ENCODE measurements at regions not wholly inside any gene's neighbourhood (a gene's known extent, or its start where the extent isn't known, plus 50 kb on each side); places are given as distances from the start of the nearest gene placed in this dataset.

DNA sequence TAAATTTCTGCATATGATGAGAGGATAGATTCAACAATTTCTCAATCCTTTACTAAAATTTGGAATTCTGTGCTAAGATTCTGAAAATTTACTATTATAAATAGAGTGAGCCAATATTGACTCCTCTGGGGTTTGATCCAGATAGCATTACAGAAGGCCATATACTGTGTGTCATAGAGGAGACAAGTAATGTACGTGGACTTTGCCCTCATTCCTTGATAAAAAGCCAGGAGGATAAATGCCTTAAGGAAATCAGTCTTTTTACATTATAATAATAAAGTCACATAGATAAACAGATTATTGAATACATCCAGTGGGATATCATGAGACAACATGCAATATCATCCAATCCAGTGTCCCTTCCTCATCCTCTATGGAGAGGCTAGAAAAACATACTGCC is 188.0 kb upstream of the HDX start:
- TF ChIP-seq POLR2AphosphoS5 (IDR thresholded peaks at IDR 0.05) (no peak), CTCF (IDR thresholded peaks at IDR 0.05) (no peak), EP300 (IDR thresholded peaks at IDR 0.05) (no peak), POLR2A (IDR thresholded peaks at IDR 0.05) (no peak)
